NCI-H2171 (cell line): ENCODE measurements at regions not wholly inside any gene's neighbourhood (a gene's known extent, or its start where the extent isn't known, plus 50 kb on each side); places are given as distances from the start of the nearest gene placed in this dataset.

ENCODE experiments used
- DNase-seq: peaks from one replicate; lab custom pipeline; 2025; lab: John Stamatoyannopoulos, UW

- no peak for DNase-seq
Observed at GRCh38 chr2:134120406-134120732, 133.5 kb upstream of the MGAT5 start.

GRCh38 chr2:134120733-134121630 is 132.9 kb upstream of the MGAT5 start:
- peak; percentile 17 for DNase-seq

- DNase-seq, result peak; percentile 41
Observed at GRCh38 chr2:134122610-134123009, 131.3 kb upstream of the MGAT5 start.

- no peak for DNase-seq
Observed at GRCh38 chr2:134123332-134123731, 130.5 kb upstream of the MGAT5 start.

- peak; percentile 73 for DNase-seq
Observed at GRCh38 chr2:134124047-134124753, 129.7 kb upstream of the MGAT5 start.

- DNase-seq, result no peak
Observed at GRCh38 chr2:134127496-134127895, 126.4 kb upstream of the MGAT5 start.

- DNase-seq, result no peak
Observed at GRCh38 chr2:134128746-134129145, 125.1 kb upstream of the MGAT5 start.

GRCh38 chr2:134129900-134130537 is 123.9 kb upstream of the MGAT5 start:
- no peak for DNase-seq

- no peak for DNase-seq
Observed at GRCh38 chr2:134131681-134132489, 122.0 kb upstream of the MGAT5 start.

GRCh38 chr2:134132490-134132857 is 121.4 kb upstream of the MGAT5 start:
- no peak for DNase-seq

- no peak for DNase-seq
Observed at GRCh38 chr2:134133622-134134312, 120.1 kb upstream of the MGAT5 start.

GRCh38 chr2:134134313-134134706 is 119.6 kb upstream of the MGAT5 start:
- DNase-seq, result no peak

- no peak for DNase-seq
Observed at GRCh38 chr2:134134827-134135226, 119.0 kb upstream of the MGAT5 start.

GRCh38 chr2:134135793-134136192 is 118.1 kb upstream of the MGAT5 start:
- DNase-seq, result no peak

GRCh38 chr2:134136731-134137130 is 117.1 kb upstream of the MGAT5 start:
- no peak for DNase-seq

GRCh38 chr2:134137182-134137611 is 116.7 kb upstream of the MGAT5 start:
- no peak for DNase-seq

- DNase-seq, result no peak
Observed at GRCh38 chr2:134138115-134138514, 115.8 kb upstream of the MGAT5 start.

- DNase-seq, result no peak
Observed at GRCh38 chr2:134139611-134140010, 114.3 kb upstream of the MGAT5 start.

GRCh38 chr2:134140251-134140661 is 113.6 kb upstream of the MGAT5 start:
- no peak for DNase-seq

- no peak for DNase-seq
Observed at GRCh38 chr2:134141598-134142340, 112.1 kb upstream of the MGAT5 start.

GRCh38 chr2:134142341-134142738 is 111.5 kb upstream of the MGAT5 start:
- DNase-seq, result no peak
